H1 (cell line): ENCODE measurements at regions not wholly inside any gene's neighbourhood (a gene's known extent, or its start where the extent isn't known, plus 50 kb on each side); places are given as distances from the start of the nearest gene placed in this dataset.

ENCODE experiments used
- CTCF ChIA-PET: fragments of 300-600 bp; sonication (Branson Sonifier 250); formaldehyde crosslinking; loops from one replicate; lab custom pipeline; 2021; ENCODE audit not compliant: partially characterized antibody; lab: Charles Lee
- POLR2A ChIA-PET: fragments of 300-600 bp; sonication (Branson Sonifier 250); formaldehyde crosslinking; loops from one replicate; lab custom pipeline; 2021; ENCODE audit warnings: inconsistent platforms; ENCODE audit not compliant: partially characterized antibody; lab: Charles Lee
- DNase-seq, 2 experiments: peaks; one replicate each; pipeline versions ENCODE4 v3.0.0 to v3.0.0-alpha.2; 2010 to 2022; ENCODE audit warnings: low spot score in 2 of 2, low read depth in 1 of 2, mixed read lengths in 1 of 2
- FAIRE-seq: peaks from 2 replicates; lab custom pipeline; 2011; peaks lifted over from hg19 to GRCh38; lab: Jason Lieb, UNC
- H2AFZ ChIP-seq: 2 replicates; pipeline ENCODE4 v1.8.1; 2012; ENCODE audit warnings: low read length, inconsistent platforms
- H2AK5ac ChIP-seq: 2 replicates; pipeline ENCODE4 v1.6.1; 2013; ENCODE audit warnings: low read depth, low read length
- H2BK120ac ChIP-seq: replicated peaks from 2 replicates; pipeline ENCODE3; 2013; ENCODE audit warnings: low read depth, low read length, inconsistent platforms
- H2BK12ac ChIP-seq: 2 replicates; pipeline ENCODE4 v1.6.1; 2013; ENCODE audit warnings: low read depth, low read length
- H2BK15ac ChIP-seq: 2 replicates; pipeline ENCODE4 v1.6.1; 2013; ENCODE audit warnings: low read length
- H2BK20ac ChIP-seq: 2 replicates; pipeline ENCODE4 v1.6.1; 2013; ENCODE audit warnings: low read length
- H2BK5ac ChIP-seq: 2 replicates; pipeline ENCODE4 v1.6.1; 2013; ENCODE audit warnings: low read depth, low read length
- H3K14ac ChIP-seq: 2 replicates; pipeline ENCODE4 v1.6.1; 2013; ENCODE audit warnings: inconsistent platforms; ENCODE audit not compliant: insufficient read length
- H3K18ac ChIP-seq: 2 replicates; pipeline ENCODE4 v1.6.1; 2013; ENCODE audit warnings: low read length; ENCODE audit errors: extremely low read depth
- H3K23ac ChIP-seq: 2 replicates; pipeline ENCODE4 v1.6.1; 2013; ENCODE audit warnings: inconsistent platforms; ENCODE audit not compliant: insufficient read length
- H3K23me2 ChIP-seq: 2 replicates; pipeline ENCODE4 v1.6.1; 2013; ENCODE audit warnings: low read depth, low read length
- H3K27ac ChIP-seq: 2 replicates; pipeline ENCODE4 v1.6.1; 2011; ENCODE audit warnings: low read depth, low read length, inconsistent platforms
- H3K27me3 ChIP-seq, 4 experiments: replicated peaks in 1 of 4; 1 replicate in 1 of 4; 2 replicates in 3 of 4; pipeline versions ENCODE4 v1.6.1 to v1.8.1; 2011 to 2013; ENCODE audit warnings: low read length in 3 of 4, mild to moderate bottlenecking in 3 of 4, inconsistent platforms in 2 of 4, mixed read lengths in 2 of 4, moderate library complexity in 1 of 4; ENCODE audit not compliant: control insufficient read depth in 3 of 4, insufficient read depth in 3 of 4; ENCODE audit errors: extremely low read depth in 1 of 4
- H3K36me3 ChIP-seq, 4 experiments: 2 replicates each; pipeline versions ENCODE4 v1.6.1 to v1.8.1; 2011 to 2013; ENCODE audit warnings: mild to moderate bottlenecking in 4 of 4, low read length in 3 of 4, moderate library complexity in 2 of 4, control low read depth in 1 of 4, inconsistent platforms in 1 of 4; ENCODE audit not compliant: insufficient read depth in 4 of 4, control insufficient read depth in 2 of 4
- H3K4ac ChIP-seq: replicated peaks from 2 replicates; pipeline ENCODE3; 2013; ENCODE audit warnings: low read length, low read depth, mixed read lengths, inconsistent platforms; ENCODE audit not compliant: insufficient read length
- H3K4me1 ChIP-seq, 4 experiments: replicated peaks in 1 of 4; 1 replicate in 1 of 4; 2 replicates in 3 of 4; pipeline versions ENCODE4 v1.6.1 to v1.8.1; 2011 to 2013; ENCODE audit warnings: low read length in 3 of 4, inconsistent platforms in 2 of 4, mixed read lengths in 1 of 4; ENCODE audit not compliant: insufficient read depth in 4 of 4, control insufficient read depth in 3 of 4
- H3K4me2 ChIP-seq, 2 experiments: 2 replicates each; pipeline versions ENCODE4 v1.6.1 to v1.8.1; 2011 to 2013; ENCODE audit warnings: low read depth in 2 of 2, low read length in 2 of 2, control low read depth in 1 of 2, inconsistent platforms in 1 of 2, mild to moderate bottlenecking in 1 of 2; ENCODE audit not compliant: insufficient read depth in 1 of 2
- H3K4me3 ChIP-seq, 4 experiments: fragments of 200-600, 300-600 bp in 1 of 4; sonication (generic), shearing (Covaris generic), sonication (Bioruptor Twin) in 1 of 4; 2 replicates each; pipeline versions ENCODE4 v1.5.1 to v1.8.1; 2011 to 2016; ENCODE audit warnings: low read length in 4 of 4, low read depth in 3 of 4, control low read depth in 2 of 4, inconsistent platforms in 2 of 4, mild to moderate bottlenecking in 2 of 4, mixed read lengths in 1 of 4, moderate library complexity in 1 of 4; ENCODE audit not compliant: insufficient read depth in 2 of 4; ENCODE audit errors: extremely low read depth in 1 of 4
- H3K56ac ChIP-seq: replicated peaks from 2 replicates; pipeline ENCODE3; 2013; ENCODE audit warnings: low read depth, mild to moderate bottlenecking, mixed read lengths, low read length, inconsistent platforms; ENCODE audit not compliant: insufficient read length
- H3K79me1 ChIP-seq: 2 replicates; pipeline ENCODE4 v1.6.1; 2013; ENCODE audit warnings: low read depth, low read length, control low read depth
- H3K79me2 ChIP-seq, 2 experiments: 2 replicates each; pipeline versions ENCODE4 v1.6.1 to v1.8.1; 2012 to 2013; ENCODE audit warnings: low read length in 2 of 2, mild to moderate bottlenecking in 2 of 2, inconsistent platforms in 1 of 2; ENCODE audit not compliant: insufficient read depth in 2 of 2, control insufficient read depth in 1 of 2
- H3K9ac ChIP-seq, 4 experiments: replicated peaks in 1 of 4; 1 replicate in 1 of 4; 2 replicates in 3 of 4; pipeline versions ENCODE4 v1.6.1 to v1.8.1; 2011 to 2013; ENCODE audit warnings: low read depth in 3 of 4, low read length in 3 of 4, control low read depth in 2 of 4, mild to moderate bottlenecking in 2 of 4, moderate library complexity in 2 of 4, inconsistent platforms in 1 of 4; ENCODE audit errors: extremely low read depth in 1 of 4
- H3K9me3 ChIP-seq, 2 experiments: 2 replicates each; pipeline versions ENCODE4 v1.6.1 to v1.8.1; 2012 to 2013; ENCODE audit warnings: mild to moderate bottlenecking in 2 of 2, moderate library complexity in 2 of 2, control low read depth in 1 of 2, inconsistent platforms in 1 of 2, low read depth in 1 of 2, low read length in 1 of 2, mixed read lengths in 1 of 2; ENCODE audit not compliant: insufficient read depth in 2 of 2
- H4K20me1 ChIP-seq, 2 experiments: replicated peaks in 1 of 2; 2 replicates each; pipeline versions ENCODE3 to v1.8.1; 2011 to 2013; ENCODE audit warnings: inconsistent platforms in 2 of 2, low read length in 2 of 2, mild to moderate bottlenecking in 1 of 2; ENCODE audit not compliant: insufficient read depth in 2 of 2, control insufficient read depth in 1 of 2
- H4K5ac ChIP-seq: 2 replicates; pipeline ENCODE4 v1.6.1; 2013; ENCODE audit warnings: low read length, low read depth, mixed read lengths, inconsistent platforms; ENCODE audit not compliant: insufficient read length
- H4K8ac ChIP-seq: 2 replicates; pipeline ENCODE4 v1.8.0; 2013; ENCODE audit warnings: mild to moderate bottlenecking, moderate library complexity, low read length, inconsistent platforms; ENCODE audit not compliant: insufficient read depth; ENCODE audit errors: extremely low read depth
- H4K91ac ChIP-seq: replicated peaks from 2 replicates; pipeline ENCODE3; 2013; ENCODE audit warnings: low read length, mixed read lengths, inconsistent platforms; ENCODE audit not compliant: insufficient read length
- FOSL1 ChIP-seq: IDR thresholded peaks from 2 replicates; pipeline ENCODE4 v1.6.1; 2011; ENCODE audit warnings: mild to moderate bottlenecking, low read depth, low read length, moderate library complexity; ENCODE audit not compliant: insufficient read depth
- KDM1A ChIP-seq: fragments of 200-600, 300-600 bp; sonication (generic); IDR thresholded peaks from 2 replicates; pipeline ENCODE4 v1.7.1; 2016; ENCODE audit warnings: mild to moderate bottlenecking, low read length, borderline replicate concordance
- NRF1 ChIP-seq: IDR thresholded peaks from 2 replicates; pipeline ENCODE4 v1.6.1; 2011; ENCODE audit warnings: mild to moderate bottlenecking, low read depth, low read length, improper control_type of control experiment
- TAF7 ChIP-seq: optimal IDR thresholded peaks from 2 replicates; pipeline ENCODE3; 2011; ENCODE audit warnings: low read depth, mild to moderate bottlenecking, inconsistent platforms, low read length, moderate library complexity, borderline replicate concordance
- TBP ChIP-seq: IDR thresholded peaks from 2 replicates; pipeline ENCODE4 v1.6.1; 2011; ENCODE audit warnings: low read depth, low read length, improper control_type of control experiment
- TCF12 ChIP-seq: IDR thresholded peaks from 2 replicates; pipeline ENCODE4 v1.6.1; 2011; ENCODE audit warnings: low read depth, mild to moderate bottlenecking, low read length
- WGBS, 2 experiments: shearing (Covaris generic) in 1 of 2; methylation state at CpG; one replicate each; pipeline versions ENCODE4 v1.1.6 to v1.1.7; 2013 to 2015; ENCODE audit warnings: low lambda C conversion rate in 2 of 2, mixed read lengths in 2 of 2, inconsistent platforms in 1 of 2, low coverage in 1 of 2, missing lambda C conversion rate in 1 of 2; ENCODE audit not compliant: insufficient replicate concordance in 2 of 2, insufficient coverage in 1 of 2, insufficient read length in 1 of 2; ENCODE audit errors: extremely low coverage in 1 of 2, missing lambda C conversion rate in 1 of 2; 5-methylcytosine and 5-hydroxymethylcytosine counted together
- TF ChIP-seq, protein P1 (sequence below), 3 experiments: IDR thresholded peaks; 1 replicate in 2 of 3; 2 replicates in 1 of 3; pipeline versions ENCODE4 v1.5.1 to v1.6.1; 2011; ENCODE audit warnings: low read length in 3 of 3, mild to moderate bottlenecking in 3 of 3, inconsistent platforms in 2 of 3, low read depth in 1 of 3, moderate library complexity in 1 of 3; ENCODE audit not compliant: insufficient read depth in 1 of 3; ENCODE audit errors: control extremely low read depth in 1 of 3
- TF ChIP-seq, protein P2 (sequence below): IDR thresholded peaks from 2 replicates; pipeline ENCODE4 v1.6.1; 2012; ENCODE audit warnings: inconsistent platforms

DNA sequence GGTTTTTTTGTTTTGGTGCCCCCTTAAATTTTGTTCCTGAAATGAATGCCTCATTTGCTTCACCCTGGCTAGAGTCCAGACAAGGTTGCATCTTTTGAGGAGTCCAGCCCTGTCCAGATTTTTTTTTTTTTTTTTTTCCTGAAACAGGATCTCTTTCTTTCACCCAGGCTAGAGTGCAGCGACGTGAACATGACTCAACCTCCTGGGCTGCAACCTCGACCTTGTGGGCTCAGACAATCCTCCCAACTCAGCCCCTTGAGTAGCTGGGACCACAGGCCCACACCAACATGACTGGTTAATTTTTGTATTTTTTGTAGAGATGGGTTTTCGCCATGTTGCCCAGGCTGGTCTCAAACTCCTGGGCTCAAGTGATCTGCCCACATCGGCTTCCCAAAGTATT lies 469.0 kb upstream of the BRINP1 start:
- Histone ChIP-seq H2BK15ac (no peak overlapping the region), H2AFZ (no peak overlapping the region), H3K56ac (no peak overlapping the region), H3K27ac (no peak overlapping the region), H4K5ac (no peak overlapping the region), H3K4ac (no peak overlapping the region), H3K36me3 (no peaks in the 10 kb centered on the region), H4K8ac (no peak overlapping the region), H3K18ac (no peak overlapping the region), H3K79me1 (no peaks in the 10 kb centered on the region), H3K4me2 (no peak overlapping the region), H2BK120ac (no peak overlapping the region), H2BK12ac (no peak overlapping the region), H3K4me3 (no peak overlapping the region), H2BK5ac (no peak overlapping the region), H4K91ac (no peak overlapping the region), H3K27me3 (no peaks in the 10 kb centered on the region), H4K20me1 (no peaks in the 10 kb centered on the region), H2AK5ac (no peak overlapping the region), H3K23me2 (peaks cover 4% of the 10 kb centered on the region; the same call in 1 of the 2 replicates), H3K79me2 (no peaks in the 10 kb centered on the region), H3K4me1 (peaks cover 0 to 2% (median 0%) of the 10 kb centered on the region in 4 experiments; a peak in 1 of 7 replicates), H3K14ac (no peak overlapping the region), H3K9ac (no peak overlapping the region), H3K9me3 (no peaks in the 10 kb centered on the region), H3K23ac (no peak overlapping the region), H2BK20ac (no peak overlapping the region)
- no peak for FAIRE-seq
- POLR2A ChIA-PET: no interaction called here
- 93% methylated on average over 5 of the region's 5 CpGs; no CpG with 5 or more reads in 1 of the 2 experiments for WGBS, 2 experiments
- DNase-seq: no peak
- no peak for TF ChIP-seq TCF12
- TF ChIP-seq, protein P1, sequence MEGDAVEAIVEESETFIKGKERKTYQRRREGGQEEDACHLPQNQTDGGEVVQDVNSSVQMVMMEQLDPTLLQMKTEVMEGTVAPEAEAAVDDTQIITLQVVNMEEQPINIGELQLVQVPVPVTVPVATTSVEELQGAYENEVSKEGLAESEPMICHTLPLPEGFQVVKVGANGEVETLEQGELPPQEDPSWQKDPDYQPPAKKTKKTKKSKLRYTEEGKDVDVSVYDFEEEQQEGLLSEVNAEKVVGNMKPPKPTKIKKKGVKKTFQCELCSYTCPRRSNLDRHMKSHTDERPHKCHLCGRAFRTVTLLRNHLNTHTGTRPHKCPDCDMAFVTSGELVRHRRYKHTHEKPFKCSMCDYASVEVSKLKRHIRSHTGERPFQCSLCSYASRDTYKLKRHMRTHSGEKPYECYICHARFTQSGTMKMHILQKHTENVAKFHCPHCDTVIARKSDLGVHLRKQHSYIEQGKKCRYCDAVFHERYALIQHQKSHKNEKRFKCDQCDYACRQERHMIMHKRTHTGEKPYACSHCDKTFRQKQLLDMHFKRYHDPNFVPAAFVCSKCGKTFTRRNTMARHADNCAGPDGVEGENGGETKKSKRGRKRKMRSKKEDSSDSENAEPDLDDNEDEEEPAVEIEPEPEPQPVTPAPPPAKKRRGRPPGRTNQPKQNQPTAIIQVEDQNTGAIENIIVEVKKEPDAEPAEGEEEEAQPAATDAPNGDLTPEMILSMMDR (IDR thresholded peaks at IDR 0.05; ENCODE audit: control extremely low read depth in 1 of 3, insufficient read depth in 1 of 3, low read depth in 1 of 3, low read length in 3 of 3): no peak
- TF ChIP-seq NRF1: no peak
- TF ChIP-seq, protein P2, sequence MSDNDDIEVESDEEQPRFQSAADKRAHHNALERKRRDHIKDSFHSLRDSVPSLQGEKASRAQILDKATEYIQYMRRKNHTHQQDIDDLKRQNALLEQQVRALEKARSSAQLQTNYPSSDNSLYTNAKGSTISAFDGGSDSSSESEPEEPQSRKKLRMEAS: no peak
- TF ChIP-seq FOSL1: no peak
- no peak for TF ChIP-seq TAF7
- TF ChIP-seq TBP: no peak
- TF ChIP-seq KDM1A: no peak
- CTCF ChIA-PET: interaction anchor here (1.2 kb wide), 1 partner anchor 10 kb away, joined by 3 read pairs; no protein-coding TSS in a partner anchor
